ENCODE measurements at regions not wholly inside any gene's neighbourhood (a gene's known extent, or its start where the extent isn't known, plus 50 kb on each side); places are given as distances from the start of the nearest gene placed in this dataset.

DNA sequence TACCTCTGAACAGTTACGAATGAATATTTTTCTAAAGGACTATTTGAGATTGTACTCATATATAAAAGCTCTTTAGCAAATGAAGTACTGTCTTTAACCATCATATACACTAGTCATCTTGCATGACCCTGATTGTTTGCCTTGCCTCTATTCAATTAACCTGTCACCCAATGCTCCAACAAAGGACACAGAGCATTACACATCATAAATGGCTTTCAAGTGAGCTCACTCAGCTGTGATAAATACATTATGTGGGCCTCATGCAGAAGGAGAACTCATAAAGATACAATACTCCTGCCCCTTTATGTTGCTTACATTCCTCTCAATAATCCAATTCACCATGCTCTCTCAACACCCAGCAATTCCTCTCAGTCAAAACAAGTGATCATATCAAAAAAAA lies 993.0 kb upstream of the PRMT6 start:
- Histone ChIP-seq H3K27ac (ENCODE audit: extremely low read length, insufficient read depth, low read length) (no peak overlapping the region), H3K9me3 (ENCODE audit: low read length) (peaks cover 30% of the 10 kb centered on the region), H3K4me2 (ENCODE audit: low read depth, low read length) (no peak overlapping the region), H3K79me2 (ENCODE audit: insufficient read depth, low read length) (no peaks in the 10 kb centered on the region), H3K36me3 (replicated peaks in 1 of 2; ENCODE audit: control insufficient read depth in 1 of 2, insufficient read depth in 2 of 2, low read length in 2 of 2) (no peaks in the 10 kb centered on the region), H2AFZ (ENCODE audit: low read length) (no peak overlapping the region), H3K9ac (ENCODE audit: insufficient read depth, low read depth, low read length) (no peak overlapping the region), H4K20me1 (ENCODE audit: insufficient read depth, low read length) (no peaks in the 10 kb centered on the region), H3K4me3 (replicated peaks in 1 of 3; ENCODE audit: insufficient read depth in 1 of 3, low read depth in 2 of 3, low read length in 3 of 3) (no peak overlapping the region), H3K27me3 (ENCODE audit: control insufficient read depth in 1 of 2, insufficient read depth in 2 of 2, low read length in 2 of 2) (no peaks in the 10 kb centered on the region), H3K4me1 (ENCODE audit: insufficient read depth, low read length) (no peaks in the 10 kb centered on the region)
- DNase-seq (ENCODE audit: low spot score), result no peak
- CTCF ChIA-PET (ENCODE audit: low intra/inter-chr PET ratio, low total read pairs), result no interaction called here
- intact Hi-C loops (cut with micrococcal nuclease; ENCODE audit: unreplicated experiment), result no loop called here
- in situ Hi-C loops (cut with HindIII; ENCODE audit: extremely low pct_ligation_motif_present, low pct_unique_long_range_greater_than_20kb), result no loop called here
- 0% methylated on average over 1 of the region's 1 CpG for WGBS (ENCODE audit: low lambda C conversion rate)
- no peak for TF ChIP-seq XBP1 (CRISPR knock-in tag; IDR thresholded peaks at IDR 0.05)
- TF ChIP-seq, protein P1, sequence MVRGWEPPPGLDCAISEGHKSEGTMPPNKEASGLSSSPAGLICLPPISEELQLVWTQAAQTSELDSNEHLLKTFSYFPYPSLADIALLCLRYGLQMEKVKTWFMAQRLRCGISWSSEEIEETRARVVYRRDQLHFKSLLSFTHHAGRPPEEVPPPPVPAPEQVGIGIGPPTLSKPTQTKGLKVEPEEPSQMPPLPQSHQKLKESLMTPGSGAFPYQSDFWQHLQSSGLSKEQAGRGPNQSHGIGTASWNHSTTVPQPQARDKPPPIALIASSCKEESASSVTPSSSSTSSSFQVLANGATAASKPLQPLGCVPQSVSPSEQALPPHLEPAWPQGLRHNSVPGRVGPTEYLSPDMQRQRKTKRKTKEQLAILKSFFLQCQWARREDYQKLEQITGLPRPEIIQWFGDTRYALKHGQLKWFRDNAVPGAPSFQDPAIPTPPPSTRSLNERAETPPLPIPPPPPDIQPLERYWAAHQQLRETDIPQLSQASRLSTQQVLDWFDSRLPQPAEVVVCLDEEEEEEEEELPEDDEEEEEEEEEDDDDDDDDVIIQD (CRISPR knock-in tag; IDR thresholded peaks at IDR 0.05; ENCODE audit: low read depth), result no peak
- TF ChIP-seq, protein P2, sequence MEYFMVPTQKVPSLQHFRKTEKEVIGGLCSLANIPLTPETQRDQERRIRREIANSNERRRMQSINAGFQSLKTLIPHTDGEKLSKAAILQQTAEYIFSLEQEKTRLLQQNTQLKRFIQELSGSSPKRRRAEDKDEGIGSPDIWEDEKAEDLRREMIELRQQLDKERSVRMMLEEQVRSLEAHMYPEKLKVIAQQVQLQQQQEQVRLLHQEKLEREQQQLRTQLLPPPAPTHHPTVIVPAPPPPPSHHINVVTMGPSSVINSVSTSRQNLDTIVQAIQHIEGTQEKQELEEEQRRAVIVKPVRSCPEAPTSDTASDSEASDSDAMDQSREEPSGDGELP (IDR thresholded peaks at IDR 0.05; ENCODE audit: borderline replicate concordance, low read depth), result no peak
- no peak for TF ChIP-seq JUN (CRISPR knock-in tag; IDR thresholded peaks at IDR 0.05)
- TF ChIP-seq CAMTA2 (CRISPR knock-in tag; IDR thresholded peaks at IDR 0.05; ENCODE audit: borderline replicate concordance), result no peak
- FAIRE-seq, result no peak
- BruUV-seq (replicated peaks), result no TSS peak
- POLR2A ChIA-PET, result no interaction called here
- no peak for ATAC-seq

DNA sequence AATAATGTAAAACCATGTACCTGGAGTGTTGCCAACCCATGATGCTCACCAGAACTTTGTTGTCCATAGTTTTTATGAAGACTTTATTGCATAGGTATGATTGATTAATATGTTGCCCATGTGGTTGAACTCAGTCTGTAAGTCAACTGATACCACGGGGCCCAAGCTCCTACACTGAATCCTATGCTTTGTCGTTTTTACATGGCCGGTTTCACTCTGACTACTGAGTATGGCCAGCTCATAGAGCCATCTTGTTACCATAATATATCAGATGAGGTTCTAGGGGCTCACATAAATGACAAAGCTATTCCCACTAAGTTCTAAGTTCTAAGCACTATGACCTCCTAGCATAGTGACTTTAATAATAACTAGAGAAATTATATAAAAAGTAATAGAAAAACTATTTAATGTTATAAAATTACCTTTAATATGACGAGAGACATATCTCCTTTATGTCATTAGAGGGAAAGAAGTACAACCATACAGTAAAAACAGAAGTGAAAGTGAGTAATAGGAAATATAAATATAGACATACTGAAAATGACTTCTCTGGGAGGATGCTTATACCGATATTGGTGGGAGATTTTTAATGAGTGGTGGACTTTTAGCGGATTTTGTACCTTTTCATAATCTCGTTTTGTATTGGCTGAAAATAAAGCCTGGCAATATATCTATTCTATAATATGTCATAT lies 983.4 kb upstream of the PRMT6 start:
- Histone ChIP-seq H3K27me3 (ENCODE audit: control insufficient read depth in 1 of 2, insufficient read depth in 2 of 2, low read length in 2 of 2) (no peaks in the 10 kb centered on the region), H3K79me2 (ENCODE audit: insufficient read depth, low read length) (no peaks in the 10 kb centered on the region), H3K4me2 (ENCODE audit: low read depth, low read length) (no peak overlapping the region), H2AFZ (ENCODE audit: low read length) (no peak overlapping the region), H3K9ac (ENCODE audit: insufficient read depth, low read depth, low read length) (no peak overlapping the region), H3K27ac (ENCODE audit: extremely low read length, insufficient read depth, low read length) (no peak overlapping the region), H4K20me1 (ENCODE audit: insufficient read depth, low read length) (no peaks in the 10 kb centered on the region), H3K36me3 (replicated peaks in 1 of 2; ENCODE audit: control insufficient read depth in 1 of 2, insufficient read depth in 2 of 2, low read length in 2 of 2) (no peaks in the 10 kb centered on the region), H3K4me1 (ENCODE audit: insufficient read depth, low read length) (no peaks in the 10 kb centered on the region), H3K9me3 (ENCODE audit: low read length) (peaks cover 24% of the 10 kb centered on the region), H3K4me3 (replicated peaks in 1 of 3; ENCODE audit: insufficient read depth in 1 of 3, low read depth in 2 of 3, low read length in 3 of 3) (no peak overlapping the region)
- intact Hi-C loops (cut with micrococcal nuclease; ENCODE audit: unreplicated experiment), result no loop called here
- DNase-seq (ENCODE audit: low spot score) (no peak), FAIRE-seq (no peak), ATAC-seq (no peak)
- 0% methylated on average over 7 of the region's 7 CpGs for WGBS (ENCODE audit: low lambda C conversion rate)
- ChIA-PET CTCF (ENCODE audit: low intra/inter-chr PET ratio, low total read pairs) (no interaction called here), POLR2A (no interaction called here)
- in situ Hi-C loops (cut with HindIII; ENCODE audit: extremely low pct_ligation_motif_present, low pct_unique_long_range_greater_than_20kb), result no loop called here
- BruUV-seq (replicated peaks), result no TSS peak
- TF ChIP-seq TBX2 (CRISPR knock-in tag; IDR thresholded peaks at IDR 0.05; ENCODE audit: borderline replicate concordance) (no peak), ZNF891 (CRISPR knock-in tag; IDR thresholded peaks at IDR 0.05) (no peak), NPAS2 (CRISPR knock-in tag; IDR thresholded peaks at IDR 0.05; ENCODE audit: borderline replicate concordance) (no peak), SKI (IDR thresholded peaks at IDR 0.05; ENCODE audit: partially characterized antibody) (no peak), ZNF790 (CRISPR knock-in tag; IDR thresholded peaks at IDR 0.05; ENCODE audit: borderline replicate concordance) (no peak)
- TF ChIP-seq, protein P3, sequence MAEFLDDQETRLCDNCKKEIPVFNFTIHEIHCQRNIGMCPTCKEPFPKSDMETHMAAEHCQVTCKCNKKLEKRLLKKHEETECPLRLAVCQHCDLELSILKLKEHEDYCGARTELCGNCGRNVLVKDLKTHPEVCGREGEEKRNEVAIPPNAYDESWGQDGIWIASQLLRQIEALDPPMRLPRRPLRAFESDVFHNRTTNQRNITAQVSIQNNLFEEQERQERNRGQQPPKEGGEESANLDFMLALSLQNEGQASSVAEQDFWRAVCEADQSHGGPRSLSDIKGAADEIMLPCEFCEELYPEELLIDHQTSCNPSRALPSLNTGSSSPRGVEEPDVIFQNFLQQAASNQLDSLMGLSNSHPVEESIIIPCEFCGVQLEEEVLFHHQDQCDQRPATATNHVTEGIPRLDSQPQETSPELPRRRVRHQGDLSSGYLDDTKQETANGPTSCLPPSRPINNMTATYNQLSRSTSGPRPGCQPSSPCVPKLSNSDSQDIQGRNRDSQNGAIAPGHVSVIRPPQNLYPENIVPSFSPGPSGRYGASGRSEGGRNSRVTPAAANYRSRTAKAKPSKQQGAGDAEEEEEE (CRISPR knock-in tag; IDR thresholded peaks at IDR 0.05; ENCODE audit: borderline replicate concordance), result no peak
- TF ChIP-seq, protein P4, sequence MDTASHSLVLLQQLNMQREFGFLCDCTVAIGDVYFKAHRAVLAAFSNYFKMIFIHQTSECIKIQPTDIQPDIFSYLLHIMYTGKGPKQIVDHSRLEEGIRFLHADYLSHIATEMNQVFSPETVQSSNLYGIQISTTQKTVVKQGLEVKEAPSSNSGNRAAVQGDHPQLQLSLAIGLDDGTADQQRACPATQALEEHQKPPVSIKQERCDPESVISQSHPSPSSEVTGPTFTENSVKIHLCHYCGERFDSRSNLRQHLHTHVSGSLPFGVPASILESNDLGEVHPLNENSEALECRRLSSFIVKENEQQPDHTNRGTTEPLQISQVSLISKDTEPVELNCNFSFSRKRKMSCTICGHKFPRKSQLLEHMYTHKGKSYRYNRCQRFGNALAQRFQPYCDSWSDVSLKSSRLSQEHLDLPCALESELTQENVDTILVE (CRISPR knock-in tag; IDR thresholded peaks at IDR 0.05), result no peak
